ENCODE measurements at regions not wholly inside any gene's neighbourhood (a gene's known extent, or its start where the extent isn't known, plus 50 kb on each side); places are given as distances from the start of the nearest gene placed in this dataset.

GRCh38 chr14:22320362-22320750 lies 268.7 kb downstream of the DAD1 start:
- TF ChIP-seq POLR2A (IDR thresholded peaks at IDR 0.05) (no peak), POLR2AphosphoS5 (IDR thresholded peaks at IDR 0.05) (no peak)
- TF ChIP-seq, protein P1, sequence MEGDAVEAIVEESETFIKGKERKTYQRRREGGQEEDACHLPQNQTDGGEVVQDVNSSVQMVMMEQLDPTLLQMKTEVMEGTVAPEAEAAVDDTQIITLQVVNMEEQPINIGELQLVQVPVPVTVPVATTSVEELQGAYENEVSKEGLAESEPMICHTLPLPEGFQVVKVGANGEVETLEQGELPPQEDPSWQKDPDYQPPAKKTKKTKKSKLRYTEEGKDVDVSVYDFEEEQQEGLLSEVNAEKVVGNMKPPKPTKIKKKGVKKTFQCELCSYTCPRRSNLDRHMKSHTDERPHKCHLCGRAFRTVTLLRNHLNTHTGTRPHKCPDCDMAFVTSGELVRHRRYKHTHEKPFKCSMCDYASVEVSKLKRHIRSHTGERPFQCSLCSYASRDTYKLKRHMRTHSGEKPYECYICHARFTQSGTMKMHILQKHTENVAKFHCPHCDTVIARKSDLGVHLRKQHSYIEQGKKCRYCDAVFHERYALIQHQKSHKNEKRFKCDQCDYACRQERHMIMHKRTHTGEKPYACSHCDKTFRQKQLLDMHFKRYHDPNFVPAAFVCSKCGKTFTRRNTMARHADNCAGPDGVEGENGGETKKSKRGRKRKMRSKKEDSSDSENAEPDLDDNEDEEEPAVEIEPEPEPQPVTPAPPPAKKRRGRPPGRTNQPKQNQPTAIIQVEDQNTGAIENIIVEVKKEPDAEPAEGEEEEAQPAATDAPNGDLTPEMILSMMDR (IDR thresholded peaks at IDR 0.05): no peak
